Posterior cingulate gyrus (tissue), 11 donors: ENCODE measurements at regions not wholly inside any gene's neighbourhood (a gene's known extent, or its start where the extent isn't known, plus 50 kb on each side); places are given as distances from the start of the nearest gene placed in this dataset.

Source experiments
- DNase-seq, 10 donors: peaks; one replicate each; pipeline versions ENCODE4 v3.0.0 to v3.0.0-alpha.2; 2020 to 2021; ENCODE audit warnings: mixed read lengths in 3 of 10
- intact Hi-C: fragments of 100-400 bp; cut with DNase I; formaldehyde crosslinking; loops from one replicate; pipeline ENCODE4 v1.15.1; 2023

DNA sequence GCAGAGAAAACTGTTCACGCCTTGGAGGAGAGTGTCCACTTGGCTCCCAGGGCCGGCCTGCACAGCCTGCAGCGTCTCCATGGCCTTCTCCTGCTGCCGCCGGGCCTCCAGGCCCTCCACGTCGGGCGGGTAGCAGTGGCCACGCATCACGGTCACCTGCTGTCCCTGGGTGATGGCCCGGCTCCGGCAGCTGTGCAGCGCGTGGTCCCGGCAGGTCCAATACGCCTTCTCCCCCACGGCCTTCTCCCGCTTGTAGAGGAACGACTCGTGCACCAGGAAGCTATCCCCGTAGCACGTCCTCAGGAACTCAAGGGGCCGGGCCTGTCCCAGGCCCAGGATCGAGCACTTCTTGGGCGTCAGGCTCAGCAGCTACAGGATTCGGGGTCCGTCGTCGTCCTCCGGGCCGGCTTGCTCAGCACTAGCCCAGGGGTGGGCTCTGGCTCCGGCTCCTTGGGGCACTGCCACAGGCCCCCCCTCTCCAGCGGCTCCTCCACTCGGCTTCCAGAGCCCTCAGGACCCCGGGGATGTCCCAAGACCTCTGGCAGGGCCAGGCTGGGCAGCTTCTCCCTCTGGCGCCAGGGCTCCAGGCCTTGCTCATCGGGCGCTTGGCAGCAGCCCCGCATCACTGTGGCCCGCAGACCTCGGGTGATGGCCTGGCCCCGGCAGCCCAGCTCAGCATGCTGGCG, 83.6 kb upstream of the FXR1 start:
- intact Hi-C loops, result no loop called here
- peak in 2 of 10 donors; percentile 83 to 84 for DNase-seq

- peak in 2 of 10 donors; percentile 74 to 80 for DNase-seq
- intact Hi-C loops, result no loop called here
These were observed 82.8 kb upstream of the FXR1 start for GRCh38 chr3:180829409-180830405.

DNA sequence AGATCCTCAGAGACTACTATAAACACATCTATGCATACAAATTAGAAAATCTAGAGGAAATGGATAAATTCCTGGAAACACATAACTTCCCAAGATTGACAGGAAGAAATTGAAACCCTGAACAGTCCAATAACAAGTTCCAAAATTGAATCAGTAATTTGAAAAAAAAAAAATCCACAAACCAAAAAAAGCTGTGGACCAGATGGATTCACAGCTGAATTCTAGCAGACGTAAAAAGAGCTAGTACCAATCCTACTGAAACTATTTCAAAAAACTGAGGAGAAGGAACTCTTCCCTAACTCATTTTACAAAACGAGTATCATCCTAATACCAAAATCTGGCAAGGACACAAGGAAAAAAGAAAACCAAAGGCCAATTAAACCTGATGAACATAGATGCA, 77.0 kb upstream of the FXR1 start:
- DNase-seq, result no peak
- intact Hi-C loops, result no loop called here

- DNase-seq, result no peak
- intact Hi-C loops, result no loop called here
These were observed 75.7 kb upstream of the FXR1 start for GRCh38 chr3:180836766-180837165.

DNA sequence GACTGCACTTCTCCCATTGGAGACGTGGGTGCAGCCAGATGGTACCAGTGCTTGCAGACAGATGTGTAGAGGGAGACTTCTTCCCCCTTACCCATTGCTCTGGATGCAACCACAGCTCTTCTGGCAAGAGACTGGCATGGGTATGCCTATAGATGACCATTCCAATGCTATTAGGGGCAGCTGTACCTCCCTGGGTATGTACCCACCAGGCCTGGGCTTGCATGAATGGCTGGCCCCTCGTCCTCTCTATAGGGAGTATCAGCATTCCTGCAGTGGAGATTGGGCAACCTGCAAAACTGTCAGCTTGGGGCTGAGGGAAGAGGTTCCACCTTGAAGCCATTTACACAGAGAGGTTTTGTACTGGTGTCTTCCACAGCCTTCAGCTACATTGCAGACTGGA, 57.6 kb upstream of the FXR1 start:
- intact Hi-C loops, result loop anchor here (10.0 kb wide), 1 partner anchor 50 kb away; no protein-coding TSS in a partner anchor

DNA sequence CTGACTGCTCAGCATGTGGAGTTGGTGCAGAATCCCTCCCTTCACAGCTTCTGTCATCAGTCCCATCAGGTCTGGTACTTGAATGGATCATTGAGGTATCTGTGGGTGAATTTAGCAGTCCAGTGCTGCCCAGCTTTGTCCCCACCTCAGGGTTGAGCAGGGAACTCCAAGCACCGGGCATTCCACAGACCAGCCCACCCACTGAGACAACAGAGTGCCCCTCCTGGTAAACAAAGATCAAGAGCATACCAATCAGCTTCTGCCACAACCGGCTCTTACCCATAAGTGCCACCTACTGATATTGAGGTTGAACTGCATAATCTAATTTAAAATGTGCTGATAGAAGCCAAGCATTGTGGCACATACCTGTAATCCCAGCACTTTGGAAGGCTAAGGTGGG, 57.1 kb upstream of the FXR1 start:
- DNase-seq, result no peak
- intact Hi-C loops, result loop anchor here (10.0 kb wide), 1 partner anchor 51 kb away; no protein-coding TSS in a partner anchor

More for the DNA sequence above, 57.6 kb upstream of the FXR1 start:
- no peak for DNase-seq

- DNase-seq, result no peak
These were observed 56.5 kb upstream of the FXR1 start for GRCh38 chr3:180855956-180856355.

DNA sequence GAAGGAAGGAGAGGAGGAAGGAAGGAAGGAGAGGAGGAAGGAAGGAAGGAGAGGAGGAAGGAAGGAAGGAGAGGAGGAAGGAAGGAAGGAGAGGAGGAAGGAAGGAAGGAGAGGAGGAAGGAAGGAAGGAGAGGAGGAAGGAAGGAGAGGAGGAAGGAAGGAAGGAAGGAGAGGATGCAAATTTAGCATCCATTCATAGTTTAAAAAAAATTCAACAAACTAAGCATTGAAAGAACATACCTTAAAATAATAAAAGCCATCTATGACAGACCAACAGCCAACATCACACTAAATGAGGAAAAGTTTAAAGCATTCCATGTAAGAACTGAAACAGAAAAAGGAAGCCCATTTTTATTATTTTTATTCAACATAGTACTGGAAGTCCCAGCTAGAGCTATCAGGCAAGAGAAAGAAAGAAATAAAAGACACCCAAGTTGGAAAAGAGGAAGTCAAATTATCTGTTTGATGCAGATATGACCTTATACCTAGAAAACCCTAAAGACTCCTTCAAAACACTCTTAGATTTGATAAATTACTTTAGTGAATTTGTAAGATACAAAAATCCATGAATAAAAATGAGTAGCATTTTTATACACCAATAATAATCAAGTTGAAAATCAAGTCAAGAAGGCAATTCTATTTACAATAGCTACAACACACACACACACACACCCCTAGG, 52.2 kb upstream of the FXR1 start:
- intact Hi-C loops, result no loop called here

More at GRCh38 chr3:180855956-180856355, 56.5 kb upstream of the FXR1 start:
- intact Hi-C loops, result loop anchor here (10.0 kb wide), 1 partner anchor 51 kb away; no protein-coding TSS in a partner anchor

More for the DNA sequence above, 52.2 kb upstream of the FXR1 start:
- DNase-seq, result no peak
